NCI-H1436 treated with DMSO at 0.1 percent for 48 hours (cell line): ENCODE measurements at regions not wholly inside any gene's neighbourhood (a gene's known extent, or its start where the extent isn't known, plus 50 kb on each side); places are given as distances from the start of the nearest gene placed in this dataset.
A peak's percentile ranks its signal among the peaks of the same experiment; 100 is the strongest.

Experiments
- DNase-seq: peaks from one replicate; lab custom pipeline; 2025; lab: John Stamatoyannopoulos, UW

DNA sequence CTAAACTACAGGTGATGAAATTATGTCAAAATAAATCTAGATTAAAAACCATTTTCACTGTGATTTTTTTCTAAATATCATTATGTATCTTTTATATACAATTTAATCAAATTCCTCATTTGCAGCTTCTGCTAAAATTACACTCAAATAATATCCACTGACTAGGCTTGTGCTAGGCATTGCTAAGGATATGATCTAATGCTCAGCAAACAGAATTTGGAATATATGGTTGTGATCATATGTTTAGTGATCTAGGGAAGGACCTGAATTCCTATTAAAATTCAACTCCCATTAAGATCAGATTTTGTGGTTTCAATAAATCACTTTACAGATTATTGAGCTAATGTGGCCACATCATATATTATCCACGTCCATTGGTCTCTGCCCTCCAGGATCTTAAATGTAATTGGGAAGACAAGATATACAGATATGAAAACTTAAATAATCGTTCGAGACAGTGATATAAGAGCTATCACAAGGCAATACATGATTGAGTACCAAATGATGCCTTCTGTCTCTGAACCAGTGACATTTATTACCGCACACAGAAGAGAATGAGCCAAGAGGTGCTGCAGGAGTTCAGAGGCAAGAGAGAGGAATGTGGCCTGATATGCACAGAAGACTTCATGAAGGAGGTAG lies 206.0 kb upstream of the RPS6KA3 start:
- no peak for DNase-seq

DNA sequence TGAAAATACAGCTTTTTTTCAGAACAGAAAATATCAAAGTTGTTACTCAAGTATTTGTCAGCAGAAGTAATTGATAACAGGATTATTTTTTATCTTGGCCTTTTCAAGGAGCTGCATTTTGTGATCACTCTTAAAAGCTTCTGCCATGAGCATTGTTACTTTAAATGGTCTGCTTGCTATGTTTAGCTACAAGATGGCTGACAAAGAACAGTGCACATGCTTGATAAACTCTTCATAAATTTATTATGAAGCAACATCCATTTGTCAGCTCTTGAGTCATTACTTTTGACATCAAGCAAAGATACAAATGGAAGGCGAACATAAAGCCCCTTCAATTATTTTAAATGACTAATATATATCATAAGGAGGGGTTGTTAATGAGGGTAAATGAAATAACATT lies 205.4 kb upstream of the RPS6KA3 start:
- no peak for DNase-seq

DNA sequence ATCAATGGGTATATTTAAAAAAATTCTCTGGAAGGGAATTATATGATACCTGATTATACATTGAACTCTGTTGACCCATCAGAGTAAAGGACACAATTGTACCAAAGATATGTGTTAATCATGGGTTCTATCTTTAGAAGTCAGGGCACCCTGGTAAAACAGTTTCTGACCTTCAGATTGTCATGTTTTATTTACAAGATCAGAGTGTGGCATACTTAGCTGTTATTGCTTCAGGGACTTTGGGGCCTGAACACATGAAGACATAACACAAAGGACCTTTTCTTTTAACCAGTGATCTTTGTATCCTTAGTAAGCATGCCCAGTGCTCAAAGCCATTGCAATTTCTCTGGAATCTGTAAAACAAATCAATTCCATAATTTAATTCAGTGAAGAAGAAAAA lies 204.8 kb upstream of the RPS6KA3 start:
- DNase-seq = no peak

DNA sequence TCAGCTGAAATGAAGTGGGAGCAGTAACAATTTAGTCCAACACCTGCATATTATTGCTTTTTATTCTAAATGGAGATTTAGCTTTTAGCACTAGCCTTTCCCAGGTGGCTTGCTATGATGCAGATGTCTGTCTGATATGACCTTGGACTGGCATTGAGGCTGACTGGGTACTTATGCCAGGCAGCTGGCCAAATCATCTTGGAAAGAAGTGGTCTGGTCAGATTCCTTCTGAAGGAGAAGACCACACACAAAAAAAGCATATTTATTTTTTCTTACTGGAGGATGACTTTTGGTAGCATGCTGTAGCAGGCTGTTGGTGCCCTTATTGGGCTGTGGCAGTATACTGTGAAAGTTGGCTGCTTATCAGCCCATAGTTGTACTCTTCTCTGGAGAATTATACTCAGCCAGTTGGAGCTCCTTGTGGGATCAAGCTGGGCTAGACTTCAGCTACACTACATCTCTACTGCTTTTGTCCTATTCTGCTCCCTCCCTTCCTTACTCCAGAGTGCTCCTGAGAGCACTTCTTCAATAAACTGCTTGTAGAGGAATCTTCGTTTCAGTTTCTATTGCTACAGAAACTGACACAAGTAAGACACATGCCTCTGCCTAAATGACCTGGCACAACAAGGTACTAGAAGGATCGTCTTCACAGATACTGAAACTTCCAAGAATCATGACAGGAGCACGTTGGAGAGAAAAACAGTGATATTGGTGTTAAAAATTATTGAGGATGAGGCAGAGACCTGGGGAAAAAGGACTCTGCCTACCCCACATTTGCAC lies 196.8 kb upstream of the RPS6KA3 start:
- DNase-seq = no peak

DNA sequence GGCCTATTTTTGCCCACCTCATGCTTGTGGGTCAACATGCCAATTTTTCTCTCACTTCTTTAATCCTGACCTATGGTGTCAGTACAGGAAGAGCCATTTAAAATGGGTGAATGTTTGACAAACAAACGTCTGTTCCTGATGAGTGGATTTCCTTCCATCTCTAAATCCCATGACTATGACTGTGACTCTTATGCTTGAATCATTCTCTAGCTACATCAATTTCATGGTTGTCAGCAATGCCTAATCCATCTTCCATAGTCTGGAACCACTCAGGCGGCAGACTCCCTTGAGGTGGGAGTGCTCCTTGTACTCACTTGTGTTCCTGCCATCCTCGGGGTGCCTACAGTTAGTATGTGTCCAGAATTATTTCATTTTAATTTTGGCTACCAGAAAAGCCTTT lies 194.9 kb upstream of the RPS6KA3 start:
- DNase-seq = no peak

DNA sequence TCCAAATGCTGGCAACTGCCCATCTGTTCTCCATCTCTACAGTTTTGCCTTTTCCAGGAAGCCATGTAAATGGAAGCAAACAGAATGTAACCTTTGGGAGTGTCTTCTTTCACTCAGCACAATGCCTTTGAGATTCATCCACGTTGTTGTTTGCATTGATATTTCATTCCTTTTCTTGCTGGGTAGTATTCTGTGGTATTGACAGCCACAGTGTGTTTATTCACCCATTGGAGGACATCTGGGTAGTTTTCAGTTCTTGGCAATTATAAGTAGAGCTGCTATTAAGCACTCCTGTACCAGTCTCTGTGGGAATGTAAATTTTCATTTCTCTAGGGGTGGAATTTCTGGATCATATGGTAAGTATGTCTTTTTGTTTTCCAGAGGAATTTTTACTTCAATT lies 194.3 kb upstream of the RPS6KA3 start:
- no peak for DNase-seq

GRCh38 chrX:20459410-20460350 lies 193.0 kb upstream of the RPS6KA3 start:
- no peak for DNase-seq

DNA sequence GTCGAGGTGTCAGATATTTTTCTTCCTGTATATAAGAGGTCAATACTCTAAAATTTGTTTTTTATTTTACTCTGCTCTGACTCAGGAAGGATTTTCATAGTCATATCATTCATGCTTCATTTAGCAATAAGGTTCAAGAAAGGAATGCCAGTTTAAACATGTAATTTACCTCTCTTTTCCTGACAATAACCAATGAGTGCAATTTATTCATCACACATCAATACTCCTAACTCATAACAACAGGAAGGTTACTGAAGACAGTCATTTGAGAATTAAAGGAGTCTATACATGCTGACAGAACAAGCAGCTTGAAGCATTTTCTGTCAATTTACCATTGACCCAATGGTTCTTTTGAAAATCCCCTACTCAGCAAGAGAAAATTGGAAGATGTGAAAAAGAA lies 190.3 kb upstream of the RPS6KA3 start:
- DNase-seq = no peak

DNA sequence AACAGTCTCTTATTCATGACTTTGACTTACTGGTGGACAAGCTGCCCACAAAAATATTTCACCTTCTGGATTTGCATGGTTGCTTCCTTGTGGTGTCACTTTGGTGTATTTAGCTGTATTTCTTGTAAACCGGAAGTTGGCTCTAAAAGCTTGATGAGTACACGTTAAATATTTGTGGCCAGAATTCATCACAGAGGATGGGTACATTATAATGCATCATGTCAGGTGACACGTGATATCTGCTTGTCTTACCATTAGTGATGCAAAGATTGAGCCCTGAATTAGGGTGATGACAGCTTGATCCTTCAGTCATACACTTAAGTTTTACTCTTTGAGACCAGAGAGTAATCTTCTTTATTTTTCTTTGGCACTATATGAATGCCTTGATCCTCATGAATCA lies 188.3 kb upstream of the RPS6KA3 start:
- no peak for DNase-seq

DNA sequence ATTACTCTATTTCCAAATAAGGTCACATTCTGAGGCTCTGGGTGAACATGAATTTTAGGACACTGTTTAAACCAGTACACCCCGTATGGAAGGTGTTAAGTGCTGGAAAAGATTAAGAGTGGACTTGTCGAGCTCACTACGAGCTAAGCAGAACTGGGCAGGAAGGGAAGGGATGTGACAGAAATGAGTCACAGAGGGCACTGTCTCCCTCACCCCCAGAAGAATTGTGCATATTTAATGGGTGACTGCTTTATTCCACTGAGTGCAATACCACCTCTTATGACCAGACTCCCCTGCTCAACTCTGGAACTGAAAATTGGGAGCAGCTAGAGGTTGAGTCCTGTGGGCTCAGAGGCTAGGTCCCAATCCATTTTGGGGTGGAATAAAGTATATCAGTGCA lies 187.4 kb upstream of the RPS6KA3 start:
- no peak for DNase-seq

- no peak for DNase-seq
Observed at GRCh38 chrX:20452487-20452886, 185.8 kb upstream of the RPS6KA3 start.

DNA sequence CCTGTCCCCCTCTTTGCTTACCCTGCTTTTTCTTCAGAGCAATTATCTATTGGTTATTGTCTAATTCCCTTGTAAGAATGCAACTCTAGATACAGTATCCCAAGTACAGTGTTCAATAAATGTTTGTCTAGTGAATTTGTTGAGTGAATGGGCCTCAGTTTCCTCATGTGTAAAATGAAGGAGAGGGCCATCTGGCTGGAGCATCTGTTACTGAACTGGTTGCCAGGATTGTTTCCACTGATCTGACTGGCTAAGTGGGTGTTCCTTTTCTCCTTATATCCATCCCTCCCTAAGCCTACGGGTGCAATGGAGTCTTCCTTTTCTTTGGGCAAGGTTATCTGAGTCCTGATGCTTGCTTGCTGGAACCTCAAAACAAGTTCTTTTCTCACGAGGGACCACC lies 185.2 kb upstream of the RPS6KA3 start:
- no peak for DNase-seq

GRCh38 chrX:20445109-20445508 lies 178.4 kb upstream of the RPS6KA3 start:
- no peak for DNase-seq

GRCh38 chrX:20442597-20442996 lies 175.9 kb upstream of the RPS6KA3 start:
- DNase-seq = peak; percentile 2

GRCh38 chrX:20441123-20441522 lies 174.4 kb upstream of the RPS6KA3 start:
- no peak for DNase-seq

DNA sequence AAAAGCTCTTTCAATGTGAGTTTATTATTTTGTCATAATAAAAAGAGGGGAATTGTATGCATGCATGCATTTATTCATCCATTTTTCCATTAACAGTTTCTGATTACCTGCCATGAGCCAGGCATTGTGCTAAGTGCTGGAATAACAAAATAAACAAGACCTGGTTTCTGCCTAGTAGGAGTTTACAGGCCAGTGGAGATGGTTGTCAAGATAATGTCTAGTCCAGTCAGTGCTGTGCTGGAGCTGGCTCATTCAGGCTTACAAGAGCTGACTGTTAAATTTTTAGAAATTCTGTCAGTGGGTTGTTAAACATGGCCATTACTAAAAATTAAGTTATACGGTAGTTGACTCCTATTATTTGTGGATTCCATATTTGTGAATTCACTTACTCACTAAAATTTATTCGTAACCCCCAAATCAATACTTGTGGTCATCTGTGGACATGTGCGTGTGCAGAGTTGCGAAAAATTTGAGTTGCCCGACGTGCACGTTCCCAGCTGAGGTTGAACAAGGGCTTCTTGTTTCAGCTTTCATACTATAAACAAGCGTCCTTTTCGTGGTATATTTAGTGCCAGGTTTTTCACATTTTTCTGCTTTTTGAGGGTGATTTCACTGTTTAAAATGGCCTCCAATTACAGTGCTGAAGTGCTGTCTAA lies 172.3 kb upstream of the RPS6KA3 start:
- DNase-seq = no peak

- DNase-seq = no peak
Observed at GRCh38 chrX:20437683-20438082, 171.0 kb upstream of the RPS6KA3 start.

DNA sequence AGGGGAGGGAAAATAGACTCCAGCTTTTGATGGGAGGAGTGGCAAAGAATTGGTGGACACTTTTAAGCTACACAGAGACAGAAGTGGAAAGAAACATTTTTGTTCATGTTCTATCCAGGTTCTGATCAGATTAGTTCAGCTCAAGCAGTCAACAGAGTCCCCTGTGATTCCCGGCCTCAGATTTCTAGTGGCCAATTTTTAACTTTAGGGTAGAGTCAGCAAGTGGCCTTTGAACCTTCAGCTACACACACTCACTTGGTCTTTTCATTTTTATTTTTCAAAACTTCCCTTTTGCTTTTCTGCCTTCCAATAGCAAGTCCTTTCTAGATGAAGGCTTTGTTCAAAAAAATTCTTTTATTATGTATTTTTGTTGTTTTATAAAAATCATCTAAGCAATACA lies 169.2 kb upstream of the RPS6KA3 start:
- DNase-seq = no peak

GRCh38 chrX:20434986-20435385 lies 168.3 kb upstream of the RPS6KA3 start:
- DNase-seq = no peak

GRCh38 chrX:20433388-20433775 lies 166.7 kb upstream of the RPS6KA3 start:
- DNase-seq = no peak

GRCh38 chrX:20432746-20433387 lies 166.2 kb upstream of the RPS6KA3 start:
- DNase-seq = no peak

GRCh38 chrX:20432048-20432447 lies 165.3 kb upstream of the RPS6KA3 start:
- no peak for DNase-seq
